Fibroblast of lung (primary cell): ENCODE measurements at regions not wholly inside any gene's neighbourhood (a gene's known extent, or its start where the extent isn't known, plus 50 kb on each side); places are given as distances from the start of the nearest gene placed in this dataset.

Source experiments
- DNase-seq, 2 donors: peaks; one replicate each; pipeline versions ENCODE4 v3.0.0 to v3.0.0-alpha.2; 2010; ENCODE audit warnings: low read depth in 2 of 2
- H2AFZ ChIP-seq: 2 replicates; pipeline ENCODE4 v1.5.1; 2012; ENCODE audit warnings: low read length, control low read depth, inconsistent platforms
- H3K27ac ChIP-seq: 2 replicates; pipeline ENCODE4 v1.5.1; 2011; ENCODE audit warnings: low read length, control low read depth; ENCODE audit not compliant: insufficient read depth
- H3K27me3 ChIP-seq: 2 replicates; pipeline ENCODE4 v1.5.1; 2011; ENCODE audit warnings: mild to moderate bottlenecking, low read length; ENCODE audit not compliant: control insufficient read depth, insufficient read depth
- H3K36me3 ChIP-seq: 2 replicates; pipeline ENCODE4 v1.5.1; 2011; ENCODE audit warnings: low read length; ENCODE audit not compliant: control insufficient read depth, insufficient read depth
- H3K4me1 ChIP-seq: 2 replicates; pipeline ENCODE4 v1.5.1; 2011; ENCODE audit warnings: low read length; ENCODE audit not compliant: control insufficient read depth, insufficient read depth; ENCODE audit errors: extremely low read depth
- H3K4me2 ChIP-seq: 2 replicates; pipeline ENCODE4 v1.5.1; 2011; ENCODE audit warnings: low read length, control low read depth; ENCODE audit not compliant: insufficient read depth; ENCODE audit errors: extremely low read depth
- H3K4me3 ChIP-seq, 4 experiments: fragments of 200-600 bp in 1 of 4; sonication (generic) in 1 of 4; replicated peaks in 1 of 4; 2 replicates each; pipeline ENCODE4 v1.5.1; 2011 to 2016; ENCODE audit warnings: low read length in 4 of 4, low read depth in 3 of 4, mild to moderate bottlenecking in 3 of 4, control low read depth in 2 of 4, inconsistent platforms in 1 of 4, mixed read lengths in 1 of 4; ENCODE audit not compliant: insufficient read depth in 1 of 4; ENCODE audit errors: control extremely low read depth in 1 of 4
- H3K79me2 ChIP-seq: 2 replicates; pipeline ENCODE4 v1.5.1; 2012; ENCODE audit warnings: mild to moderate bottlenecking, low read length, inconsistent platforms; ENCODE audit not compliant: control insufficient read depth, insufficient read depth
- H3K9ac ChIP-seq: 2 replicates; pipeline ENCODE4 v1.5.1; 2011; ENCODE audit warnings: mild to moderate bottlenecking, low read length, control low read depth; ENCODE audit not compliant: insufficient read depth
- H3K9me3 ChIP-seq: 2 replicates; pipeline ENCODE4 v1.5.1; 2012; ENCODE audit warnings: low read depth, low read length; ENCODE audit not compliant: control insufficient read depth, insufficient read depth
- H4K20me1 ChIP-seq: 2 replicates; pipeline ENCODE4 v1.5.1; 2011; ENCODE audit warnings: low read length; ENCODE audit not compliant: control insufficient read depth, insufficient read depth; ENCODE audit errors: extremely low read depth
- CTCF ChIP-seq, 2 donors: IDR thresholded peaks in 1 of 2; conservative IDR thresholded peaks in 1 of 2; 1 replicate in 1 of 2; 2 replicates in 1 of 2; pipeline ENCODE4 v1.5.1; 2011 to 2012; ENCODE audit warnings: low read length in 2 of 2, control low read depth in 1 of 2, inconsistent platforms in 1 of 2, low read depth in 1 of 2, mild to moderate bottlenecking in 1 of 2
- EZH2 ChIP-seq: IDR thresholded peaks from 2 replicates; pipeline ENCODE4 v1.5.1; 2012; ENCODE audit warnings: low read length, control low read depth, mild to moderate bottlenecking; ENCODE audit errors: missing control alignments

- Histone ChIP-seq H3K4me2 (no peak overlapping the region), H3K9me3 (no peaks in the 10 kb centered on the region), H2AFZ (no peak overlapping the region), H3K9ac (no peak overlapping the region), H4K20me1 (no peaks in the 10 kb centered on the region), H3K27me3 (no peaks in the 10 kb centered on the region), H3K27ac (no peak overlapping the region), H3K4me3 (no peak overlapping the region), H3K36me3 (no peaks in the 10 kb centered on the region), H3K4me1 (no peaks in the 10 kb centered on the region), H3K79me2 (no peaks in the 10 kb centered on the region)
- no peak for TF ChIP-seq CTCF (conservative IDR thresholded peaks at IDR 0.05 in 1 of 2, IDR thresholded peaks at IDR 0.05 in 1 of 2; ENCODE audit: low read depth in 1 of 2, low read length in 2 of 2)
- no peak for TF ChIP-seq EZH2
- no peak for DNase-seq
These were observed 56.2 kb upstream of the RPS6KA3 start for GRCh38 chrX:20322887-20323286.

- no peak for DNase-seq
- Histone ChIP-seq H4K20me1 (no peaks in the 10 kb centered on the region), H3K79me2 (no peaks in the 10 kb centered on the region), H3K9ac (no peak overlapping the region), H3K4me2 (peak overlapping the region; percentile 1), H3K9me3 (no peaks in the 10 kb centered on the region), H3K27ac (no peak overlapping the region), H3K4me3 (peak overlapping the region in 2 of 4 experiments; percentile 20 to 25), H3K36me3 (no peaks in the 10 kb centered on the region), H2AFZ (no peak overlapping the region), H3K27me3 (no peaks in the 10 kb centered on the region), H3K4me1 (no peaks in the 10 kb centered on the region)
- TF ChIP-seq EZH2: no peak
- TF ChIP-seq CTCF (conservative IDR thresholded peaks at IDR 0.05 in 1 of 2, IDR thresholded peaks at IDR 0.05 in 1 of 2; ENCODE audit: low read depth in 1 of 2, low read length in 2 of 2): no peak
These were observed 53.9 kb upstream of the RPS6KA3 start for GRCh38 chrX:20320461-20321159.

- Histone ChIP-seq H3K4me1 (no peaks in the 10 kb centered on the region), H3K9me3 (no peaks in the 10 kb centered on the region), H3K4me2 (no peak overlapping the region), H2AFZ (no peak overlapping the region), H3K27me3 (no peaks in the 10 kb centered on the region), H3K79me2 (no peaks in the 10 kb centered on the region), H3K9ac (no peak overlapping the region), H4K20me1 (no peaks in the 10 kb centered on the region), H3K27ac (no peak overlapping the region), H3K4me3 (no peak overlapping the region), H3K36me3 (no peaks in the 10 kb centered on the region)
- DNase-seq: no peak
- TF ChIP-seq CTCF (conservative IDR thresholded peaks at IDR 0.05 in 1 of 2, IDR thresholded peaks at IDR 0.05 in 1 of 2; ENCODE audit: low read depth in 1 of 2, low read length in 2 of 2) (no peak), EZH2 (no peak)
These were observed 52.3 kb upstream of the RPS6KA3 start for GRCh38 chrX:20319054-20319453.
